ENCODE measurements at regions not wholly inside any gene's neighbourhood (a gene's known extent, or its start where the extent isn't known, plus 50 kb on each side); places are given as distances from the start of the nearest gene placed in this dataset.

DNA sequence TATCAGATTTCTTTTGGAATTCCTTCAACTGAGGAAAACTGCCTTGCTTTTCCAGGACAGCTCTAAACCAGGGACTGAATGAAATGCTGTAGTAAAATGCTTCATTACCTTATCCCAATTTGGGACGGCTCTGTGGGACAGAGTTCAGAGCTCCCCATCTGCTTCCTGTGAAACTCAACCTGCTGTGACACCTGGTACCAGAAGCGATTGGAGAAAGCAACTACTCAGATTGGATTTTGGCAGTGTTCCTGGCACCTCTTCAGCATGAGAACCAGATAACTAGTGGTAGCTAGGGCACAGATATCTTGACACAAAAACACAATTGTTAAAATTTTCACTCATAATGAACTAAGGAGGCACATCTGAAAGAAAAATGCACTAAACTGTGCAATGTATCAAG, 539.1 kb downstream of the SI start:
- FAIRE-seq: no peak

DNA sequence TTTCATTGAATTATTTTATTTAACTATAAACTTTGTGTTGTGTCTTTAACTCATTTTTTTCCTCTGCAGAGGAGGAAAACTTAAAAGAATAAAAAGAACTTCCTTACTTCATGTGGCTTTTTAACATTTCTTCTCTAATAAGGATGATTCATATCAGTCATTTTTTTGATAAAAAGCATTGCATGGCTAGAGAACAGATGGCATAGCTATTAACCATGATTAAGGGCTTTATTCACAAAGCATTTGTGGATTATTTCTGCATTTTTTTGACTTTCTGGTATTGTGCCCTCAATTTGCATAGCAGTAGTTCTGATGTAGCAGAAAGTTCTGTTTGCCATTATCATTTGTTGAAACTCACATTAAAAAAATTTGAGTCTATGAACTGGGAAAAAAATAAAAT, 540.8 kb downstream of the SI start:
- no peak for FAIRE-seq

DNA sequence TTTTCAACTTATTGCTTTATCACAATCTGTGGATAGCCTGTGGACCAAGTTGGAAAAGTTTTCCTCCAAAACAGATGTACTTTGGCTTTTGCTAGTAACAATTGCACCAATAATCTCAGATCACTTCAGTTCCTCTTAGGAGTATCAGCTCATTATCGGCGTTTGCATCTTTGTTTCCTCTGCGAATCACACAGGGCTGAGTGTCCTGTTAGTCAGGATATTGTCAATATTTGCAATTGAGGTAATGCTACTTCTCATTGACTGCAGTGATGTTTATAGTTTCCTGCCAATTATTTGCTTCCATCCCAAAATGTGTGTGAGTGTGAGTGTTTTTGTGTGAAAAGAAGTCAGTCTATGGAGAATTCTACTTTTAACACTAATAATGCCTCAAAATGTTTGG, 545.0 kb downstream of the SI start:
- no peak for FAIRE-seq

DNA sequence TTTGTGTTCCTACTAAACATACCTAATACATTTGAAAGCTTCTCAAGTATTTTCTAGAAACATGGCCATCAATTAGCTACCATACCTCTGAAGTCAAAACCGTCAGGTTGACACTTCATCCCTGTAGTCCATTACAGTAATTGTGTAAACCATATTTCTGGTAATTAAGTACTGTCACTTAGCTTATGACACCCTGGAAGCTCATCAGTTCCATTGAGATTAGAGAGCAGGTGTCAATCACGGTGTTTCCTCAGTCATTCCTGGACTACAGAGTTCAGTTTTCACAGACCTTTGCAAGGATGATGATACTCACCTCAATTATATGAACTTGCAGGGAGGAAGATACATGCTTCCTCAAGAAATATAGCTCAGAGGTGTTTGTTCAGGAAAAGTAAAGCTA, 552.0 kb downstream of the SI start:
- FAIRE-seq: no peak

DNA sequence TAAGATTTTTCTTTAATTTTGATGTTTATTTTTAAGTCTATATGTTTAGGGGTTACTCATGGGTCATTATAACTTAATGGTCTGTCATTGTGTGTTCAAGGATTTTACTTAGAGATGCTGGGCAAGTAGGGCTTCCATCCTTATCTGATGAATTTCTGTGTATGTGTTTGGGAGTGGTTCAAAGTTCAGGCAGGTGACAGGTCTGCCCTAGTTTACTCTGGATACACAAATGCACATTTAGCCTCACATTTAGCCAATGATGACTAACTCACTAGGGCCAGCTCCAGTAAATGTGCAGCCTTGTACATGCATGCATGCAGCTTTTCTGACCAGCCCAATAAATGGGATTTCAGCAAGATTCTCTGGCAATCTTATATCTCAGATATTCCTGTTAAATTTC, 554.1 kb downstream of the SI start:
- FAIRE-seq: no peak

DNA sequence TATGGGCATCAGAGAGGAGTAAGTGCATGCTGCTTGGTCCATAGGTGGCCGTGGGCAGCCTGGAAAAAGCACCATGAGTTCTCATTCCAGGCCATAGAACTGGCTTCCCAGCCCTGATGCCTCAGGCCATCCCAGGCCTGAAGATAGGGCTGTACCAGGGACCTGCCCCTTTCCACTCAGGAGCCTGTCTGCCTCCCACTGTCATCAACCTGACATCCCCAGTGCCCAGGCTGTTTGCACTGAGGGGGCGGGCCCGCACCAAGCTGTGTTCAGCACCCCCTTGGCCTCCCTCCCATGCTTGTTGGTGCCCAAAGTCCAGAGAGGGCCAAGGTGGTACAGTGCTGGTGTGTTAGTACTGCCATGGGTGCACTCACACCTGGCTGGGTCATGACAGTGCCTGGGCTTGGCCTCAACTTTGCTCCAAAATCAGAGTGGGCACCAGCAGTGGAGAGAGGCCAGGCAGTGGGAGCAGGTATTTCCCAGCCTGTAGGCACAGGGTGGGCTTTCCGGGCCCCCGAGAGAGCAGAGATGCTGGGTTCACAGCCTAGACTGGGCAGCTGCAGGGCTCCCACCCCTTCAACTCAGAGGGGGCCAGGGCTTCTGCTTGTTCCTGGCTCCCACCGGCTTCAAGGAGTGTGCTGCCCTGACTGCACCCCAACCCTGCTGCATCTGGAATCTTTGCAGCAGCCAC, 556.1 kb downstream of the SI start:
- no peak for FAIRE-seq

DNA sequence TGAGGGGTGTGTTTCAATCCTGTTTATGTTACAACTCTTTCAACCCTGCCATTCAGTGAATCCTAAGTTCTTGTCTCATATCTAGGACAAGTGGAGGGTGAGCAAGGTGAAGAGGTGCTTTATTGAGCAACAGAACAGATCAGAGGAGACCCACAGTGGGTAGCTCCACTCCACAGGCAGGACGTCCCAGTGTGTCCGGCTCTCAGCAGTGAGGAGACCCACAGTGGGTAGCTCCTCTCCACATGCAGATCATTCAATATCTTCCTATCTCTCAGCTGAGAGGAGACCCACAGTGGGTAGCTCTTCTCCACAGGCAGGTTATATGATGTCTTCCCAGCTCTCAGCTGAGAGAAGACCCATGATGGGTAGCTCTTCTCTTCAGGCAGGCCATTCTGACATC, 556.7 kb downstream of the SI start:
- no peak for FAIRE-seq

DNA sequence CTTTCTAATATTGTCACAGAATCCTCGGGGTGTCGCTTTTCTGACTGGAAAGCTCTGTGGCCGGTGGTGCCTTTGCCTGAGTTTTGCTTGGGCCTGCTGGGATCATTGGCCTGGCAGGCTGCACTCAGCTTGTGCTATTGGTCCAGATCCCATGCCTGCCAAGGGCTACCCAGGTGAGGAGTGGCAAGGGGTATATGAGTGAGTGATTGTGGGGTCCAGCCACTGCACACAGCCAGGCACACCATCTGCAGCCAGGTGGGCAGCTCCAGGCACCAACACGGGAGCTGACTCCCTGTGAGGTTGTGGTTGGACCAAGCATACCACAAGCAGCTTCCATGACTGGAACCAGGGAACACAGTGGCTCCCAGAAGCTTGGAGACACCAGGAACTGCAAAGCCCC, 557.2 kb downstream of the SI start:
- no peak for FAIRE-seq

DNA sequence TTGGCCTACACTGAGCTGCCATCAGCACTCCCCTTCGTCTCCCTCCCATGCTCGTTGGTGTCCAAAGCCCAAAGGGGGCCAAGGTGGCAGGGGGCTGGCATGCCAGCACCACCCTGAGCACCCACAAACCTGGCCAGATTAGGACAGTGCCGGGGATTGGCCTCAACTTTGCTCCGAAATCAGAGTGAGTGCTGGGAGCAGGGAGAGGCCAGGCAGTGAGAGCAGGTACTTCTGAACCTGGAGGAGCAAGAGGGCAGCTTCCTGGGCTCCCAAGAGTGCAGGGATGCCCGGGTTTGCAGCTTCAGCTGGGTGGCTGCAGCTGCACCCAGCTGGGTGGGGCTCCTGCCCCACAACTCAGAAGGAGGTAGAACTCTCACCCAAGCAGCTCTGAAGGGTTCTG, 563.0 kb downstream of the SI start:
- no peak for FAIRE-seq

DNA sequence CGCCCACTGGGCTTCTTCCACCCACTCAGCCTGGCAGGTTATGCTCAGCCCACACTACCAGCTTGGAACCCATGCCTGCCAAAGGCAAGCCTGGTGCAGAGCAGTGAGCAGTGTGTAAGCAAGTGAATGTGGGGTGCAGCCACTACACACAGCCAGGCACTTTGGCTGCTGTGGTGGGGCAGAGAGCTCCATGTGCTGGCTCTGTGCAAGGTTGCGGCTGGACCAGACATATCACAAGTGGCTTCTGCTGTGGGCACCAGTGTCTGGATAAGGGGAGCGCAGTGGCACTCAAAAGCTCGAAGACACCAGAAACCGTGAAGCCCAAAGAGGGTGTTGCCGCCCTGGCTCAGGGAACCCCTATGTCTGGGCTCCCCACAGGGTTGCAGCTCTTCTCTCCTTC, 563.7 kb downstream of the SI start:
- no peak for FAIRE-seq

DNA sequence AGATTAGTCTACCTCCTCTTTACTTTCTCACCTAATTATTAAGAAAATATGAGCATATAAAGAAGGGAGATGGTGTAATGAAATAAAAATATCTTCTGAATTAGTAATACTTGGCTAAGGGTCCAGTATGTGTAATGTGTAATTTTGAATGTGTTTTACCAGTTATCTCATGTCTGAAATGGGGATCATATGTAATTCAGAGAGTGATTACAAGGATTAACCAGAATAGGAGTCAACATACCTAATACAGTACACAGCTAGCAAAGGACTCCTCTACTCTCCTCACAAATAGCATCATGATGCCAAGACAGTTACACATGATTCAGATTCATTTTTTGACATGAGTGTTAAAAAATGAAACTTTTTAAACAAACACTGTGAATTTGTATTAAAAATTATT, 570.4 kb downstream of the SI start:
- no peak for FAIRE-seq

DNA sequence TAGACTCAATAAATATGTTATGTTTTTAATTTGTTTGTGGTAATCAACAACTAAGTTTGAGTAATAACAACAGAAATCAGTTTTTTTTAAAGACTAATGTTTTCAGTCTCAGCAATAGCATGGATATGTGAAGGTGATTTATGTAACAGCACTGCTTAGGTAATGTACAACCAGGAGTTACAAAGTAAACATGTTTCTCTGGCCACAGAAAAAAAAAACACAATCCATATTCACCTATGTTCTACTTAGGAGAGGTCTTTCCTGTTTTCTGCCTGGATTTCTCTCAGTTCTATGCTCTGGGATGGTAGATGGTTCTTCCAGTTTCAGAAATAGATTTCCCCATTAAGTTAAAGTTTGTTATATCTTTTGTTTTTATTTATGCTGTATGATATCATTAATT, 579.4 kb downstream of the SI start:
- no peak for FAIRE-seq

DNA sequence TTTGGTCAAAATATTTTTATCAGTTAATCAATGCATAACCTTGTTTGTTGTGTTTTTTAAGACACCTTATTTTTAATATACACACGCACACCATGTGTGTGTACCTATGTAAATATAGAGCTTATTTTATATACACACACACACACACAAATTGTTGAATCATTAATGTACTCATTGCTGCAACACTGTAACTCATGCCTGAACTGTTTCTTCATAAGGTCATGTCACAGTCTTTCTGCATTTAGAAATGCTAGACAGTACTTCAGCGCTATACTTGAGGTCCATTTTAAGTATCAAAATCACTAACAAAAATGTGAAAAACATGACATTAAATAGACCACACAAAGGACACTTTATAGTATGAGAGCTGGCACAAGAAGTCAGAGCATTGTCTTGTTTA, 589.4 kb downstream of the SI start:
- no peak for FAIRE-seq

DNA sequence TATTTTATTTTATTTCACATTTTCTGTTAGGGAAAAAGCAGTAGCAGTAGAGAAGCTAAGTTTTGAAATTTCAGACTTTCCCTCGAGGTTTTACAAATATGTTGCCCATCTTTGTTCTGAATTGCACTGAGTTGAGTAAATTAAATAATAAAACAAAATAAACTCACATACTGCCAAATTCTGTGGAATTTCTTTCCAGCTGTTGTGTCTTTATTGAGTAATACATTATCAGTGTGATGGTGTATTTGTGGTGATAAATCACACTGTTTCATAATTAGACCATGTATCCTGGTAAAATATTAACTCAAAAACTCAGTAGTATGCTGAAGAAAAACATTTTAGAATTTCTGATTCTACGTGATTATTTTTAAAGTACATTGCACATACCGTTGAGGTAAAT, 592.1 kb downstream of the SI start:
- FAIRE-seq: no peak

DNA sequence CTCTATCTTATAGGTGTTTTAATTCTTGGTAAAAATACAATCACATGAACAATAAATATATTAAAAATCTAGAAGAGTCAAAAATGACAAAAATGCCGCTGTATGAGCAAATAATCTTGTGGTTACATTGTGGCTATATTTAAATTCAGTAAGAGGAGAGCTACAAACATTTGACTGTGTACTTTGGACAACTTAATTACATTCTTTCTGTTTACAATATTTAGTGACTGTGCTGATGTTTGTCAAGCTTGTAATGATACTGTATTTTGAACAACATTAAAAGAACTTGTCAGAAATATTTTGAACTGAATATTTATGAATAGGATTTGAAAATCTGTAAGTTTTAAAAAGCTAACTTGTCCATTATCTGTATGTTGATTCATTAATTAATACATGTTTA, 598.3 kb downstream of the SI start:
- no peak for FAIRE-seq

DNA sequence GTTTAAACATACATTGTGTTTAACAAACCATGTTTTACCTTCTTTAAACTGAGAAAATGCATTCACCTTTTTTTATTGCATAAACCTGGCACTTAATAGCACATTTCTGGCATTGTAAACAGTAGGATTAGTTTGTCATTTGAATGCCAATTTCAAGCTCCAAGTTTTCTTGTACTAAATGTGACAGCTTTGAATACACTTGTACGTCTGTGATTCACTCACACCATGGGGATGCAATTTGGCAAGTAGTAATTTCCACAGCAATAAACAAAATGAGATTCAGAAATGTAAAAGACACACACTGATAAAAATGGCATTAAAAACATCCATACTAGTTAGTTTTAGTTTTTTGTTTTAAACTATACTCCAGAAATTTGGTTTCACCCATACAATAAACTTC, 598.9 kb downstream of the SI start:
- FAIRE-seq: no peak

DNA sequence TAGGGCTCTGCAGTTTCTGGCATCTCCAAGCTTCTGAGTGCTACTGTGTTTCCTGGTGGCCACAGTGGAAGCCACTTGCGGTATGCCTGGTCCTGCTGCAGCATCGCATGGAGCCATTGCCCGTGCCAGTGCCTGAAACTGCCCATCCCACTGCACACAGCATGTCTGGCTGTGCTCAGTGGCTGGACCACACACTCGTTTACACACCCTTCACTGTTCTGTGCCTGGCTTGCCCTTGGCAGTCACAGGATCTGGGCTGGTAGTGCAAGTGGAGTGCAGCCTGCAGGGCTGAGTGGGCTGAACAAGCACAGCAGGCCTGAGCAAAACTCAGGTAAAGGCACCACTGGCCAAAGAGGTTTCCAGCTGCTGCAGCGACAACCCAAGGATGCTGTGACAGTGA, 600.0 kb downstream of the SI start:
- no peak for FAIRE-seq

DNA sequence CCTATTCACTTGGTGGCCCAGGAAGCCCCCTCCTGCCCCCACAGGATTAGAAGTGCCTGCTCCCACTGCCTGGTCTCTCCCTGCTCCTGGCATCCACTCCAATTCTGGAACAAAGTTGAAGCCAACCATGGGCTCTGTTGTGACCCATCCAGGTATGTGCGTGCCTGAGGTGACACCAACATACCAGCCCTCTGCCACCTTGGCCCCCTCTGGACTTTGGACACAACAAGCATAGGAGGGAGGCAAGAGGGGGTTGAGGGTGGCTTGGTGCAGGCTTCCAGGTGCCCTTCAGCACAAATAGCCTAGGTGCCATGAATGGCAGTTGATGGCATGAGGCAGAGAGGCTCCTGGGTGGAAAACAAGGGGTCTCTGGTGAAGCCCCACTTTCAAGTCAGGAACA, 600.9 kb downstream of the SI start:
- no peak for FAIRE-seq

DNA sequence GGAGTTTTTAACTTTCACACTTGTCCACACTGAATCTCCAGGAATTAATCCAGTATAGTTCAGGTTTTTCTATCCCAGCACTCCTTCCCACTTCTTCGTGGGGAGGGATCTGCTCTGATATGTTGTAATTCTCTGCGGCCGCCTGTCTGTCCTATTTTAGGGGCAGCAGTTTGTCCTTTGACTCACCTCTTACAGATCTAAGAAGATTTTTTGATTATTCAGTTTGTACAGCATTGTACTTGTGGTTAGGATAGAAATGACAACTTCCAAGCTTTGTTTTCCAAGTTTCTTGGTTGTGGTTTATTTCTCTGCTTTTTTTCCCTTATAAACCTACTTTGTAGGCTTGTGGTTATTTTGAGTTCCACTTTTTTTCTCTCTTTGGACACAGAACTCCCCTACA, 601.7 kb downstream of the SI start:
- no peak for FAIRE-seq

DNA sequence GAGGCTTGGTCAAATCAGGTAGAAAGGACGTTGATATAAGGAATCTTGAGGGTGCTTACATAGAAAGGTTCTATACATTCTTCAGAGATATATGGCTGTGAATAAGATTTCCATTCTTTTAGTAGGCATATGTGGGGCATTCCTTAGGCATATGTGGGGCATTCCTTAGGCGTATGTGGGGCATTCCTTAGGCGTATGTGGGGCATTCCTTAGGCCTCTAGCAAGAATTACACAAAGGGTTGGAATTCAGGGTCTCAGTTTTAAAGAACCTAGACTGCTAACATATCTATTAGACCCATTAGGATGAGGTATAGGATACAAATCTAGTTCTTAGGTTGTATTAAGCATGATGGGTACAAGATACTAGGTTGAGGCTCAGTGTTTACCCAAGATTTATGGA, 607.8 kb downstream of the SI start:
- FAIRE-seq: no peak

DNA sequence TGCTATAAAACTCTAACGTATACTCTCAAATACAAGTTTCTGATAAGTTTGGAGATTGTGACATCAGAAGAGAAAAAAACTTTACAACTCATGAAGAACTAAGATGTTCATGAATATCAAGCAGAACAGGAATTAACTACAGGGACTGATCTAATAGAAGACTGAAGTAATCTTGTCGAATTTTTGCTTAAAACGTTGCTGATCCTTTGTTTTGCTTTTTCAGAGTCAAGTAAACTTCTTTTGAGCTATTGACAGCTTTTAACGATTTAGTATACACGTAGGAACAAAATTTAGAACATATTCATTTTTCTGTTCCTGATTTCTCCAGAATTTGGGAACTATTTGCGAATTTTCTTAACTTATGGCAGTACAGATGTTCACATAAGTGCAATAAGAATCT, 610.2 kb downstream of the SI start:
- no peak for FAIRE-seq

DNA sequence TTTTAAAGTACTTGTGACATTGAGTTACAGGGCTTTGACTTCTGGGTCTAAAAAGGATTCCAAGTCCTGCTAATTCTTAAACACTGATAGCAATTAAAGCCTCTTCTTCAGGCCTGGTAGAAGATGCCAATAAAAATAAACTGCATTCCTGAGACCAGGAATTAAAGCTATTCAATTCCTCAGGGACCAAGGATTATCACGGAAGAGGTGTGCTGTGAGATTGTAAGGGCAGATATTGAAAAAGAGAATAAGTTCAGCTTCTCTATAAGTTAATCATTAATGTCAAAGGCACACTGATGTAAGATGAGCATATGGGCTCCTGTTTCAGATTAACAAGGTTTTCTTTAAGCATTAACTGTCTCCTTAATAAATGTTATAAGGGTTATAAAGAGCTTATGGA, 611.3 kb downstream of the SI start:
- no peak for FAIRE-seq

DNA sequence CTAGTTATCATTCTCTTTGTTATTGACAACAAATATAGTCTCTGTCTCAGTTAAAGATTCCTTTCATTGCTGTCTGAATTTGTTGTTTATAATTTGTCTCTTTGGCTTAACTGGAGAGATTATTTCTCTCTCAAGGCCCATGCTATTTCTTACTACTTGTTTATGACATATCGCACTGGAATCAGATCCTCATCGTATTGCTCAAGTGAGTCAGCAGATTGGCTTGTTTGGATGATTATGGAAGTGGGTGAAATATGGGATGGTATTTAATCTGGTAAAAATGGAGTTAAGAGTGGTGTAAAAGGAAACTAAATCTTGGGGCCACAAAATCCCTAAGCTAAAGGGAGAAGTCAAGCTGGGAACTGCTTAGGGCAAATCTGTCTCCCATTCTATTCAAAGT, 613.1 kb downstream of the SI start:
- no peak for FAIRE-seq

DNA sequence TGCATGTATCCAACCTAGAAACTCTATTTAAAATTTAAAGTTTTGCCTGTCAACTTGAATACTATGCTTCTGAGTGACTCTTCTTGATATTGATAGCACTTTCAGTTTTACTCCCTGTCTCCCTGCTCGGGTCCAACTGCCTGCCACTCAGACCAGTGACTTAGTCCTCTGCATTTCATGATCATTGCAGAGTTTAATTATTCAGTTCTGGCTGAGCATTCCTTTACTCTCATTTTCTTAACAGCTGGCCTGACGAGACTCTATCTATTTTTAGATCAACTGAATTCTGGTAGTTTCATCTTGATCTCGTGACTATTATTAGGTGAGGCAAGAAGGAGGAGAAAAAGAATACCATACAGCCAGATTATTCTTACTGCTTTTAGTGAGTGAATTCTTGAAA, 617.4 kb downstream of the SI start:
- FAIRE-seq: no peak

DNA sequence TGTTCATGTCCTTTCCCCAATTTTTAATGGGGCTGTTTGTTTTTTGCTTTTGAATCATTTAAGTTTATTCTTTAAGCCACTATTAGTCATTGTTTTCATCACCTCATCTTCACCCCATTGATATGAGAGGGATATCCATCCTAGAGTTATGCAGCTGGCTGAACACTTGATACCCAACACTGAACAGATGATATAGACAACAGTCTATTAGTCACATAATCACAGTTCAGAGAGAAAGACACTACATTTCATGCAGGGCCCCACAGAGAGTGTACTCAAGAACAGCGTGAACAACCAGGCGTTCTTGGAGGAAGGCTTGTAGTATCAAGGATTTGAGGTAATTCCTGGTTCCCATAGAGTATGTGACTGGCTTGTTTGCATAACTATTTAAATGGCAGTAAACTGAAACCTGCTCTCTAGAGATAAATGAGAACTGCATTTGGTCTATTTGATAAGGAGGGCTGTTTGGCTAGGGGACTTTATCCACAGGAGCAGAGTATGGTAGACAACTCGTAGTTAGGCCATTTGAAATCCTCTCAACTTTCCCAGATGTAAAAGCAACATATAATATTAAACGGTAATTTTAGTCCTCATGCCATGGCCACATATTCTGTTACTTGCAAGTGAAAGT, 618.7 kb downstream of the SI start:
- FAIRE-seq: no peak

Data from A204.1 (cell line).